NB4 (cell line): ENCODE measurements at regions not wholly inside any gene's neighbourhood (a gene's known extent, or its start where the extent isn't known, plus 50 kb on each side); places are given as distances from the start of the nearest gene placed in this dataset.

Source experiments
- DNase-seq: peaks from one replicate; pipeline ENCODE4 v3.0.0; 2010; ENCODE audit warnings: low read depth
- H3K4me3 ChIP-seq: one replicate; pipeline ENCODE4 v1.5.1; 2011; ENCODE audit warnings: mild to moderate bottlenecking, low read depth, low read length, moderate library complexity
- CTCF ChIP-seq: IDR thresholded peaks from one replicate; pipeline ENCODE4 v1.5.1; 2012; ENCODE audit warnings: low read depth, low read length
- MAX ChIP-seq: IDR thresholded peaks from 2 replicates; pipeline ENCODE4 v1.6.1; 2011; ENCODE audit warnings: low read depth, low read length
- MYC ChIP-seq: IDR thresholded peaks from 2 replicates; pipeline ENCODE4 v1.6.1; 2011; ENCODE audit warnings: low read depth, low read length
- POLR2A ChIP-seq: IDR thresholded peaks from 2 replicates; pipeline ENCODE4 v1.6.1; 2011; ENCODE audit warnings: mild to moderate bottlenecking; ENCODE audit not compliant: insufficient read length; ENCODE audit errors: extremely low read depth

- H3K4me3 ChIP-seq: no peak overlapping the region
- TF ChIP-seq MAX: no peak
- TF ChIP-seq POLR2A: no peak
- TF ChIP-seq MYC: no peak
Measured at GRCh38 chr7:21154614-21155013, 273.3 kb upstream of the SP4 start.

GRCh38 chr7:21159506-21159905 lies 268.4 kb upstream of the SP4 start:
- DNase-seq: no peak
- TF ChIP-seq POLR2A (no peak), CTCF (no peak), MYC (no peak), MAX (no peak)
- no peak overlapping the region for H3K4me3 ChIP-seq

More at GRCh38 chr7:21154614-21155013, 273.3 kb upstream of the SP4 start:
- no peak for DNase-seq

- no peak for TF ChIP-seq MAX
- no peak for TF ChIP-seq CTCF
- no peak for TF ChIP-seq POLR2A
- TF ChIP-seq MYC: no peak
- no peak overlapping the region for H3K4me3 ChIP-seq
- no peak for DNase-seq
Measured at GRCh38 chr7:21160401-21160800, 267.5 kb upstream of the SP4 start.

GRCh38 chr7:21167942-21168341 lies 259.9 kb upstream of the SP4 start:
- no peak for DNase-seq
- H3K4me3 ChIP-seq: no peak overlapping the region
- TF ChIP-seq MAX (0 out of 2 replicates have a peak, but pooled peaks have one; percentile 31), CTCF (no peak), POLR2A (no peak), MYC (no peak)

GRCh38 chr7:21169667-21170580 lies 258.0 kb upstream of the SP4 start:
- TF ChIP-seq POLR2A (no peak), MAX (no peak), CTCF (no peak), MYC (no peak)
- DNase-seq: no peak
- H3K4me3 ChIP-seq: no peak overlapping the region

- no peak for DNase-seq
- TF ChIP-seq POLR2A (no peak), MAX (no peak), MYC (no peak), CTCF (no peak)
- H3K4me3 ChIP-seq: no peak overlapping the region
Measured at GRCh38 chr7:21172800-21173199, 255.1 kb upstream of the SP4 start.
